HG03354 (cell line): ENCODE measurements at regions not wholly inside any gene's neighbourhood (a gene's known extent, or its start where the extent isn't known, plus 50 kb on each side); places are given as distances from the start of the nearest gene placed in this dataset.
A peak's percentile ranks its signal among the peaks of the same experiment; 100 is the strongest.
"Not testable (repeated sequence)": the region's sequence is repeated elsewhere in the genome, so short reads cannot be mapped to it uniquely, and the experiment has no call there.

ENCODE experiments used
- ATAC-seq: cut with Tn5 transposase; IDR thresholded peaks from one replicate; pipeline ENCODE4 v1.9.1; 2021; ENCODE audit warnings: mild to moderate bottlenecking; ENCODE audit not compliant: unreplicated experiment, poor library complexity, severe bottlenecking

DNA sequence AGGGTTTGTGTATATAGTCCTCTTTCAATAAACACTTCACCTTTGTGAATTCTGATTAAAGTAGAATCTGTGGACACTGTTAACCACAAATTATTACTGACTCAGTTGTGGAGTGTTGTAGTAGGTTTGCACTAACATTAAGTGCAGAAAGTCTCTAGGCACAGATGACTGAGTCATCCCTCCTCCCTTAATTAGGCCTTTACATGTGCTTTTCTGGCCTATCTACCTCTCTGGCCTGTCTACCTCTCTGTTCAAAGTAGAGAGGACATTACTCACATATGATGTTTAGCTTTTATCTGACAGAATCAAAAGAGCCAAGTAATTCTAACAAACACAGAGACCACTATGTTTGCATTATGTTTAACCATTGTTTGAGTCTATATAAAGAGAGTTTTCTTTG is 783.0 kb downstream of the TENT5A start:
- no peak for ATAC-seq

DNA sequence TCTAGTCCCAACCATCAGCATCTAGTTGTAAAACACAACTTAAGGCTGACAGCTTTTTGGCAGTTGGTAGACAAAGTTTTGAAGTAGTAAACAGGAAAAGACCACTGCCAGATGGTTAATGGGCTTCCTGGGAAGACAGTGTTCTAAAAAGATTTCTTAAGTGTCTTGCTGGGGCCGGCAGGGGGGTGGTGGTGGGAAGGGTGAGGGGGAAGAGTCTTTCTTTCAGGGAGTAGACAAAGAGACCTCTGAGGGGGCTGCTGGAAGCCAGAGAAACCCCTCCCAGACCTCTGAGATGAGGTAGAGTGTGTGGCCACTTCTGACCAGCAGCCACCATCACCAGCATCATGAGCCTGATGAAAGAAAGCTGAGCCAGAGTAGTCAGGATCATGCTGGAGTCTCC is 784.9 kb downstream of the TENT5A start:
- no peak for ATAC-seq

DNA sequence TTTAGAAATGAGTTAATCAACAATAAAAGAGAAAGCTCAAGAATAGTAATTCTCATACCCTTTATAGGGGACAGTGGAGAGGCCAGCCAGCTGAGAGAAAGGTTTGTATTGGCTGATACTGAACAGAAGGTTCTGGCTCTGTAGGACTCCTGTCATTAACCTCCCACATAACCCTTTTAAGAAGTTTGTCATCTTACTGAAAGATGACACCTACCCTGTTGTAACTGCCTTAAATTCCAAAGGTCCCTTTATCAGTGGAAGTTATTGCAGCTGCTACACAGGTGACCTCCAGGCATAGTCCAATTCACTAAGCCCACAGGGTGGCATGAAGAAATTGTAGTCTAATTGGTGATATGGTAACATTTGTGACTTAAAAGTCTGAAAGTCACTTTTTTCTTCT is 790.1 kb downstream of the TENT5A start:
- no peak for ATAC-seq

DNA sequence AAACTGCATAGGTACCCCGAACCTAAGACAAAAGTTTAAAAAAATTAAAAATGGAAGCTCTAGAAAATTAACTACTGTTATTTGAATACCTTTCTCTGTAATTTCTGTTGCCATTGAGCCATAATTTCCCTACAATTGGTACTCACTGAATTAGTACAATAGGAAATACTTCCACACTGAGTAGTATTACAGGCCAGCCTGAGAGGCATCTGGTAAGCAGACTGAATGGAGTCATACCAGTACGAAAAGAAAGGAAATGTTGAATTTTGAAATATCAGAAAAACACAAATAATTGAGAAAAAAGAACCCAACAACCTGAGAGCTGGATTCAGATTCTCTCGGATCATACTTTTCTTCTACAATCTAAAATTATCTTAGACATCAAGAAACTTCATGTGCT is 791.3 kb downstream of the TENT5A start:
- ATAC-seq, result no peak

DNA sequence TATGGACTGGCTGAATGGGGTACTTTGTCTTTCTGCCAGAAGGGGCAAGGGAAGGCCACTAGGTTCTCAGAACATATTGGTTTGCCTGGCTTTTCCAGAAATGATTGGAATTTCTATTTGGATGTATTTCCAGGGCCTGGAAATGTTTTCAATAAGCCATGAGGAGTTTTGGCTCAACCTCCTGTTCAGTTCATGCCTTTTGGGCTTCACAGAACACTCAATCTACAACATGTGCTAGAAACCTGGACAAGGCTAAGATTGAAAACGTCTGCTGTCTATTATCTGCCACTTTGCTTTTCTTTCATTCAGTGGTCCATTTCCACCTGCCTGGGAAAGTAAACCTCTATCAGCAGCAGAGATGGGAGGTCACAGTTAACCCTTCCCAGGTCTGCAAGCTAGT is 793.4 kb downstream of the TENT5A start:
- no peak for ATAC-seq

DNA sequence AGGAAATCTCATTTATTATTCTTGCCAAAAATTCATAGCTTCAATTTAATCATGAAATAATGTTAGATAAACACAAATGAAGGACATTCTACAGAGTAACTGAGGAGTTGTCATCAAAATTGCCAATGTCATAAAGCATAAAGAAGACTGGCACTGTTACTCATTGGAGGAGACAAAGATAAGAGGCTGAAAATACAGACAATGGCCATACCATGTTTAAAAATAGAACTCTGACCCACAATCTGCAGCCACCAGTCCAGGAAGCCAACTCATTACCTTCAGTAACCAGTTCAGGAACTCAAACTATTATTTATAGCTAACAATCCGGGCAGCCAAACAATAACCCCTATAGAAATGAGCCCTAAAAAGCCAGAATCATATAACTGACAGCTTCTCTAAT is 795.6 kb downstream of the TENT5A start:
- ATAC-seq, result no peak

DNA sequence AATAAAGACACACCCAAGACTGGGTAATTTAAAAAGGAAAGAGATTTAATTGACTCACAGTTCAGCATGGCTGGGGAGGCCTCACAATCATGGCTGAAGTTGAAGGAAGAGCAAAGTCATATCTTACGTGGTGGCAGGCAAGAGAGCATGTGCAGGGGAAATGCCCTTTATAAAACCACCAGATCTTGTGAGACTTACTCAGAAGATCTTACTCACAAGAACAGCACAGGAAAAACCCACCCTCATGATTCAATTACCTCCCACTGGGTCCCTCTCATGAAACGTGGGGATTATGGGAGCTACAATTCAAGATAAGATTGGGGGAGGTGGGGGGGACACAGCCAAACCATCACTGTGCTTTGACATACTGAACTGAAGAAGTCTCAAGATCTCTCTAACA is 800.0 kb downstream of the TENT5A start:
- not testable (repeated sequence) for ATAC-seq

DNA sequence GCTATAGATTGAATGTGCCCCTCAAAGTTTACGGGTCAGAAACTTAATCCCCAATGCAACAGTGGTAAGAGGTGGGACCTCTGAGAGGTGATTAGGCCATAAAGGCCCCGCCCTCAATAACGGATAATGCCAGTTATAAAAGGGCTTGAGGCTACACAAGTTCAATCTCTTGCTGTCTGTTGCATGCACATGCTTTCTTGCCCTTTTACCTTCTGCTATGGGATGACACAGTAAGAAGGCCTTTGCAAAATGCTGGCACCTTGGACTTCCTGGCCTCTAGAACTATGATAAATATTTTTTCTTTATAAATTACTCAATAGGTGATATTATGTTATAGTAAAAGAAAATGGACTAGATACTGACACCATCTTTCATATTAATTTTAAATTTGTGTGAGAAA is 806.1 kb downstream of the TENT5A start:
- ATAC-seq, result no peak

DNA sequence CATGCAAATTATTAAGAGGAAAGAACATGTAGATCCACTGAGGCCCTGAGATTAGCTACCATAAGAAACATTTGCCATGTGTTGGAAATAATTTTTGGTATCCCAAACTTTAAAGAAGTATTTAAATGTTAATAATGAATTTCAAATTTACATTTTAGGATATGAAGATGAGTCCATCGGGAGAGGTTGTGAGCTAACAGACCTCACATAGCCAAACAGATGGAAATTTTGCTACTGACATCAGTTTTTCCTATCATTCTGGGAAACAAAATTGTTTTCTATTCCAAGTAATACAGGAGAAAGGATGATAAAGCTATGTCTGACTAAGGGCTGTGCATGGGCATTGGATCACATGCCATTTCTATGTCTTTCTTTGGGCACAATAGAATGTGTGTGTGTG is 809.6 kb downstream of the TENT5A start:
- ATAC-seq, result no peak

DNA sequence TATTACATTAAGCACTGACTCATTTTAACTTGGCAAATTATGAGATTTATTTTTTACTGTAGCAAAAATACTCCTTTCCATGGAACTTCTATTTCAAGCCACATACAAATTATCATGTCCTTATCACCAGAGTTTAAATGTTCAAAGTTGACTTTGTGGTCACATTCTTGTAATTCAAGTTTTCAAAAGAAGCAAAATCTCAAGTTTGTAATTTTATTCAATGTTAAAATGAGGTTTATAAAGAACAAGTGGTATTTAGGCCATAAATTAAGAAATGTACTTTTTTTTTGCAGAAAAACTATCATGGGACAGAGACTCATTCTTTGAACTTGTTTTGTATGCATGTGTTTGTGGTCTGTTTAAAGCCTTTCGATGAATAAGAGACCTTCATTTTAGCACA is 811.5 kb downstream of the TENT5A start:
- ATAC-seq, result no peak

DNA sequence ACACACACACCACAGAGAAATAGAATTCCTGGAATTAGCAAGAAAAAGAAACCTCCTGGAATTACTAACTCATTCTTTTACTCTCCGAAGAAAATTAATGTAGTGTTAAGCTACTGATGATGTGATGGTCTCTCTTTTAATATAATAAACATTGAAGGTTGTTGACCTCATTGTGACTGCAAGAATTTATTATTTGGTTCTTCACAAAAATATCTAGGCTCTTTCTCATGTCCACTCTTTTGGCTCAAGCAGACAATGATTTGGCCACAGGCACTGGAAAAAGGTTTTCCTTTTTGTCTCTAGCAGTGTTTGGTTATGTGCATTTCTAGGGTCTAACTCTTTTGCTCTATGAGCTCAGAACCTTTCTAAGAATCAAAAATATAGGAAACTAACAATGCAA is 811.9 kb downstream of the TENT5A start:
- ATAC-seq, result no peak

DNA sequence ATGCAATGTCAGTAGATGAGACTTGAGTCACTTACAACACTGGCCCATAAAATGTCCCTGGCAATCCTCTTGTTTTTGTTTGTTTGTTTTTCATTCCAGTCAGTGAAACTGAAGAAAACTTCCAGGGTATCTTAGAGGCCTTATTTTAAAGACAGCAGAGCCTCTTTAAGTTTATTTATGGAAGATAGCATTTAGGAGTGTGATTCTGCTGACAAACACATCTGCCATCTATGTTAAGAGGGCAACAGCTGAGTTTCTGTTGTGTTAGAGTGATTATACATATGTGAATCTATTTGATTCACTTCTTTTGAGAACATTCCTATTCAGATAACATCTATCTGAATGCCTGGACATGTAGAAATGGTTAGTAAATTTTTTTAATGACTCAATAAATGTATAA is 812.6 kb downstream of the TENT5A start:
- ATAC-seq, result no peak

DNA sequence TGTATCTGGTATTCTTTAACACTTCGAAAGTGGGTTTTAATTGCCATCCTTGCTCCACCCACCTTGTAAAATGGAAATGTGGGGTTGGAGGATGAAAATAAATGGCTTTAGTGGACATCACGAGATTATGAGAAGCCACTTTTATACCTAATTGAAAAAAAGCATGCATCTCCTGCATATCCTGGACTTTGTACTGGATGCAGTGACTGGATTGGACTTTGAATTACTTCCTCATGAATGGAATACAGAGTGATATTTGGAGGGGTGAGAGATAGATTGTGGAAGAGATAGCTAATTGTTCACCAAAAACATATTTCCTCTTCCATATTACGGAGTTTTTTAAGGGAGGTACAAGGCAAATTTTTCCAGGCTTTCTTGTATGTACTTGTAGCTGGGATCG is 813.0 kb downstream of the TENT5A start:
- no peak for ATAC-seq

DNA sequence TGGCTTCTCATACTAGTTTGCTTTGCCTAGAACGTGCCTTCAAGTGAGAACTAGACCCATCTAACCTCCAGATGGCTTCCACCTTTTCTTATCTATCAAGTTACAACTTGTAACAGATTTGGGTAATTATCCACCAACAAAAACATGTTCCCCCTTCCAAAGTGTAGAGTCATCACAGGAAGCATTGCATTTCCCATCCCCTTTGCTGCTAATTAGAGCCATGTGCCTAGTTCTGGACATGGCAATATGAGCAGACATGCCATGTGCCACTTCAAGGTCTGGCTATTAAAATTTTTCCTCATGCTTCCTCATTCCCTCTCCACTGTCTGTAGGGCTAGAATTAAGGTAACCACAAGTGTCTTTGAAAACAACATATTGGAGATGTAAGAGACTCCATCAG is 814.4 kb downstream of the TENT5A start:
- no peak for ATAC-seq

DNA sequence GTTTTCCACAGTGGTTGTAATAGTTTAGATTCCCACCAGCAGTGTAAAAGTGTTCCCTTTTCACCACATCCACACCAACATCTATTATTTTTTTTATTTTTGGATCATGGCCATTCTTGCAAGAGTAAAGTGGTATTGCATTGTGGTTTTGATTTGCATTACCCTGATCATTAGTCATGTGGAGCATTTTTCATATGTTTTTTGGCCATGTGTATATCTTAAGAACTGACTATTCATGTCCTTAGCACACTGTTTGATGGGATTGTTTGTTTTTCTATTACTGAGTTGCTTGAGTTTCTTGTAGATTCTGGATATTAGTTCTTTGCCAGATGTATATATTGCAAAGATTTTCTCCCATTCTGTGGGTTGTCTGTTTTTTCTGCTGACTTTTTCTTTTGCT is 820.1 kb downstream of the TENT5A start:
- no peak for ATAC-seq

DNA sequence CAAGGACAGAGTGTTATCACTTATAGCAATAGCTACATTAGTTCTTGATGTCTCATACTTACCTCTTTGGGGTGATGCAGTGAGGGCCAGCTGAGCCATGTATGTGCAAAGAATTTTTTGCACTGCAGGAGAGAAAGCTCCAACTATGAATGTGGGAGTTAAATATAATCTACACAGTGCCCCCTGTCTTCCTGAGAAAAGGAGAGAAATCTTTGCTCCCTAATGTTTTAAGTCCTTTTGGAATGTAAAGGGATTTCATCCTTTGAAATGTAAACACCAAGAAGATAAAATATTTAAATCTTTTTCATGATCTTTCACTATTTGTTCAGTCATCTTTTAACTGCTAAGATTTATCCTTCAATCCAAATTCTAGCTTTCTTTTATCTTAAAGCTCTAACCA is 822.1 kb downstream of the TENT5A start:
- ATAC-seq, result no peak

DNA sequence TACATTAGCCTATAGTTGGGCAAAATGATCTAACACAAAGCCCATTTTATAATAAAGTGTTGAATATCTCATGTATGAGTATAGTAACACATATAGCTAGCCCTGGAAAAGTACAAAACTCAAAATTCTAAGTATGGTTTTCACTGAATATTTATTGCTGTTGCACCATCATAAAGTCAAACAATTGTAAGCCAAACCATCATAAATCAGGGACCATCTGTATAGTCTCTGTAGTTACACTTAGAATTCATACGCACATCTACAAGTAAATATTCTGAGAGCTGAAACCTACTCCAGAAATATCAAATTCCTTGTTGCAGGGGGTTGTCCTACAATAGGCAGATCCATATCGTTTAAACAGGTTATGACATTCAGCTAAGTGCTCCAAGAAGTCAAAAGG is 817.3 kb downstream of the BCKDHB start:
- ATAC-seq, result no peak

DNA sequence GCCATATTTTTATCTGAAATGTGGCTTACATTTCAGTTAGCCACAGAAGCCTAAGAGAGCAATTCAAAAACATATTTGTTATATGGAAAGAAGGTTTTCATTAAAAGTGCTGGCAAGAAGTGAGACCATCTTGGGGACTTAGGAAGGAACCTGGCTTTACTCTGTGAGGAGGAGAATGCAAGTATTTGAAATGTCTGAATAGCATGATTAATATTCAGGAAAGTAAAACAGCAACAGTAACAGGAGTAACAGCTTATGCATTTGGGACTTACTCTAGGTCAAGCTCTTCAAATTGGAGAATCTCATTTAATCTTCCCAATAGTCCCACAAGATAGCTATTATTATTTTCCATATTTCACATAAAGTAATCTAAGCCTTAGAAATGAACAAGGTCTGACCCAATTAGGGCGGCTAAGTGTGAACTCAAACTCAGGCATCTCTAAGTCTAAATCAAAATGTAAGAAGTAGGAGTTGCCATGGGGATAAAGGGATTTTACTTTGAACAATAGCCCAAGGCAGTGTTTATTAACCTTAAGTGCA is 816.5 kb downstream of the BCKDHB start:
- ATAC-seq, result no peak

DNA sequence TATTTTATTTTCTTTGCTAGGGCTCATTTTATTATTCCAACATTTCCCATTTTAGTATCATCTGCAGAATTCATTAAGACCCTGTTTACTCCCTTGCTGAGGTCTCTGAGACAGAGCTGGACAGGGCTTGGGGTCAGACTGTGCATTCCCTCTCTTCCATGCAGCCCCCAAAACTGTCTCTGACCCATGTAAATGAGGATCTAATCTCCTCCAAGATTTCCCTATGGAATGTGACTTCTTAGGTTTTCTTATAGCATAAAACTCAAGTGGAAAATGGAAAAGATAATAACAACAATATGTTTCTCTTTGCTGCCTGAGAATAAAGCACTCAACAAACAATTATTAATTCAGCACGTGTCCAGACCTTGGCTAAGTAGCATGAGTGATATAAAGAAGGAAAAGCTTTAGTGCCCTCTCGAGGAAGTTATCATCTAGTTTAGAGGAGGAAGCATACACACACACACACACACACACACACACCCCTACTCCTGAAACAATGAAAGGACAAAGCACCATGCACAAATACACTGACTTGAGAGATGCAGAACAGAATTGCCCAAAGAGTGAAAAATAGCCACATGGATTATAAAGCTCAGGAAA is 815.5 kb downstream of the BCKDHB start:
- no peak for ATAC-seq

DNA sequence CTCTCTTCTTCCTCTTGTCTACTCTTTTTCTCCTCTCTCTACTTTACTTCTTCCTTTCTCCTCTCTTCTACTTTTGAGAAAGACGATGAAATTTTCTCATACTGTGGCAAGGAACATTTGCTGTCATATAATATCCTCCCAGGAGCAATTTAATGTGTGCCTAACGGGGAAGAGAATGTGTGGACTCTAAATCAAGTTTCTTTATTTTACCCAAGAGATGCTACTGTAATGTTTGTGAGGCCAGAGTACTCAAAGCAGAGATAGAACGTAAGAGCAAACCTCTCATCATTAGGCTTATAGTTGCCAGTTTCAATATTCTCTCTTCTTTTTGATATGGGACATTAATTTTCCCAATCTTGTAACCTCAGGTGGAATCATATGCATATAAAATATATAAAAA is 801.4 kb downstream of the BCKDHB start:
- ATAC-seq, result no peak

DNA sequence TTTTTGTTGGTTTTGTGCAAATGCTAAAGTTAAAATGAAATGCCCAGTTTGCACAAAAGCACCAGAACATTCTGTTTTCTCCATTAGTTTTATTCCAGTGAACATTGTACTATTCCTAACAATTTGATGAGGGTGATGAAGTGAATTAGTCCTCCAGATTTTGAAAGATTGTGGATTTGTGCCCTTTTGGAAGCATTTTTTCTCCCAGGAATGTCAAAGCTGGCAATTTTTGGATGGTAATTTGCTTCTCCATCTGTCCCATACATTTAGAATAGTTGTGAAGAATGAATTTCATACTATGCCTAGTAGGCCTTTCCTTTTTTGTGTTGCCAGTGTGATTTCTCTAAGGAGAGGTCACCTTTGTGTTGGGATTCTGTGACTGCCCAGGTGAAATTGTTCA is 797.2 kb downstream of the BCKDHB start:
- no peak for ATAC-seq

DNA sequence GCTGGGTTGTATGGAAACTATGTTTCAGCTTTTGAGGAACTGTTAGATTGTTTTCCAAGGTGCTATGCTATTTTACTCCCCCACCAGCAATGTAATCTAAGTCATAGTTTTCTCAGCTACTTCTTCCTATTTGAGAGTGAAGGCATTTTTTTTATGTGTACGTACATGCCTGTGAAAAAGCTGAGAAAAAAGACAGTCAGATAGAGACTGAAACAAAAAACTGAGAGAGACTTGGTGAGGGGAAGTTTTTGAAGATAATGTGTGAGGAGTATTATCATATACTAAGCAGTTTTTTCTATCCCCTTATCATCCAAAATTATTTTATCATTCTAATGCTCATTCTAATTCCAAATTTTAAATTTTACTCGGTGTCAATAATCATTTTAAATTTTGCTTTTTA is 780.0 kb downstream of the BCKDHB start:
- ATAC-seq, result peak; percentile 75
